ENCODE measurements at regions not wholly inside any gene's neighbourhood (a gene's known extent, or its start where the extent isn't known, plus 50 kb on each side); places are given as distances from the start of the nearest gene placed in this dataset.

GRCh38 chr11:109326781-109327180 is 95.2 kb upstream of the C11orf87 start:
- TF ChIP-seq POLR2AphosphoS5 (IDR thresholded peaks at IDR 0.05; ENCODE audit: borderline replicate concordance, low read depth, low read length) (no peak), EZH2 (IDR thresholded peaks at IDR 0.05) (no peak), FOXP2 (optimal IDR thresholded peaks at IDR 0.05; ENCODE audit: control extremely low read depth, extremely low read length, insufficient read depth) (no peak)

Measured in SK-N-MC (cell line).